OCI-LY7 (cell line): ENCODE measurements at regions not wholly inside any gene's neighbourhood (a gene's known extent, or its start where the extent isn't known, plus 50 kb on each side); places are given as distances from the start of the nearest gene placed in this dataset.

Source experiments
- BruUV-seq: library from RNA; stranded (reverse); fragments of 400-500 nt; replicated peaks from 2 replicates; lab custom pipeline; 2021; lab: Mats Ljungman, UMichigan
- CTCF ChIA-PET: fragments of 300-600 bp; sonication (Branson Sonifier 250); formaldehyde crosslinking; loops from one replicate; lab custom pipeline; 2022; ENCODE audit warnings: antibody characterized with exemption; ENCODE audit not compliant: unreplicated experiment; lab: Charles Lee
- POLR2A ChIA-PET: fragments of 300-600 bp; sonication (Branson Sonifier 250); formaldehyde crosslinking; loops from one replicate; lab custom pipeline; 2022; ENCODE audit warnings: antibody characterized with exemption; lab: Charles Lee
- DNase-seq: peaks from one replicate; pipeline ENCODE4 v3.0.0-alpha.2; 2015; ENCODE audit warnings: low spot score
- H2AFZ ChIP-seq: fragments of 200-600 bp; sonication (generic), shearing (Covaris generic); 2 replicates; pipeline ENCODE4 v1.6.1; 2014; ENCODE audit warnings: mild to moderate bottlenecking, antibody characterized with exemption, low read length, moderate library complexity
- H3K27ac ChIP-seq: fragments of 200-600 bp; sonication (generic); 2 replicates; pipeline ENCODE4 v1.5.1; 2014; ENCODE audit warnings: mixed run types, low read depth, mild to moderate bottlenecking, moderate library complexity, low read length, inconsistent platforms; ENCODE audit not compliant: poor library complexity, severe bottlenecking
- H3K36me3 ChIP-seq: fragments of 200-600 bp; sonication (generic); 2 replicates; pipeline ENCODE4 v1.6.1; 2014; ENCODE audit warnings: mild to moderate bottlenecking, antibody characterized with exemption, low read length, moderate library complexity, mixed read lengths; ENCODE audit not compliant: insufficient read depth
- H3K4me1 ChIP-seq: fragments of 200-600 bp; sonication (generic); 2 replicates; pipeline ENCODE4 v1.5.1; 2014; ENCODE audit warnings: mild to moderate bottlenecking, low read length; ENCODE audit not compliant: insufficient read depth, poor library complexity, severe bottlenecking
- H3K4me2 ChIP-seq: fragments of 200-600 bp; sonication (generic); 2 replicates; pipeline ENCODE4 v1.6.1; 2014; ENCODE audit warnings: mild to moderate bottlenecking, low read length
- H3K4me3 ChIP-seq: fragments of 200-600 bp; sonication (generic); 2 replicates; pipeline ENCODE4 v1.5.1; 2014; ENCODE audit warnings: mild to moderate bottlenecking, low read depth, low read length; ENCODE audit not compliant: poor library complexity, severe bottlenecking
- H3K79me2 ChIP-seq: fragments of 200-600 bp; sonication (generic); 2 replicates; pipeline ENCODE4 v1.6.1; 2016; ENCODE audit warnings: low read depth, mild to moderate bottlenecking, low read length, moderate library complexity, mixed read lengths; ENCODE audit not compliant: insufficient read depth
- H3K9me2 ChIP-seq: fragments of 200-600 bp; sonication (generic); 2 replicates; pipeline ENCODE4 v1.6.1; 2016; ENCODE audit warnings: mild to moderate bottlenecking, low read length, mixed read lengths; ENCODE audit not compliant: insufficient read depth
- H3K9me3 ChIP-seq: fragments of 200-600 bp; sonication (generic); 2 replicates; pipeline ENCODE4 v1.6.1; 2014; ENCODE audit warnings: mild to moderate bottlenecking, mixed run types, low read length, mixed read lengths
- H4K20me1 ChIP-seq: fragments of 200-600 bp; sonication (generic); 2 replicates; pipeline ENCODE4 v1.6.1; 2014; ENCODE audit warnings: mild to moderate bottlenecking, antibody characterized with exemption, low read length, moderate library complexity, mixed read lengths; ENCODE audit not compliant: insufficient read depth
- EZH2phosphoT487 ChIP-seq: fragments of 200-600 bp; sonication (generic); IDR thresholded peaks from 2 replicates; pipeline ENCODE4 v1.6.1; 2018; ENCODE audit warnings: low read depth, borderline replicate concordance, mild to moderate bottlenecking, mixed run types, antibody characterized with exemption, low read length, moderate library complexity, mixed read lengths
- intact Hi-C: fragments of 100-400 bp; cut with micrococcal nuclease; formaldehyde crosslinking; loops from one replicate; pipeline ENCODE4 v1.10.0; 2022; ENCODE audit not compliant: unreplicated experiment
- TF ChIP-seq, protein P1 (sequence below): fragments of 200-600 bp; sonication (generic); conservative IDR thresholded peaks from 2 replicates; pipeline ENCODE4 v1.5.1; 2014; ENCODE audit warnings: mild to moderate bottlenecking, antibody characterized with exemption, low read length, moderate library complexity, mixed read lengths

- no peak for DNase-seq
- H2AFZ ChIP-seq, result no peak overlapping the region
- no peak for TF ChIP-seq EZH2phosphoT487
- TF ChIP-seq, protein P1, sequence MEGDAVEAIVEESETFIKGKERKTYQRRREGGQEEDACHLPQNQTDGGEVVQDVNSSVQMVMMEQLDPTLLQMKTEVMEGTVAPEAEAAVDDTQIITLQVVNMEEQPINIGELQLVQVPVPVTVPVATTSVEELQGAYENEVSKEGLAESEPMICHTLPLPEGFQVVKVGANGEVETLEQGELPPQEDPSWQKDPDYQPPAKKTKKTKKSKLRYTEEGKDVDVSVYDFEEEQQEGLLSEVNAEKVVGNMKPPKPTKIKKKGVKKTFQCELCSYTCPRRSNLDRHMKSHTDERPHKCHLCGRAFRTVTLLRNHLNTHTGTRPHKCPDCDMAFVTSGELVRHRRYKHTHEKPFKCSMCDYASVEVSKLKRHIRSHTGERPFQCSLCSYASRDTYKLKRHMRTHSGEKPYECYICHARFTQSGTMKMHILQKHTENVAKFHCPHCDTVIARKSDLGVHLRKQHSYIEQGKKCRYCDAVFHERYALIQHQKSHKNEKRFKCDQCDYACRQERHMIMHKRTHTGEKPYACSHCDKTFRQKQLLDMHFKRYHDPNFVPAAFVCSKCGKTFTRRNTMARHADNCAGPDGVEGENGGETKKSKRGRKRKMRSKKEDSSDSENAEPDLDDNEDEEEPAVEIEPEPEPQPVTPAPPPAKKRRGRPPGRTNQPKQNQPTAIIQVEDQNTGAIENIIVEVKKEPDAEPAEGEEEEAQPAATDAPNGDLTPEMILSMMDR, result no peak
- H4K20me1 ChIP-seq, result no peaks in the 10 kb centered on the region
- no peaks in the 10 kb centered on the region for H3K79me2 ChIP-seq
- ChIA-PET CTCF (no interaction called here), POLR2A (no interaction called here)
- H3K4me3 ChIP-seq, result no peak overlapping the region
- H3K9me2 ChIP-seq, result no peaks in the 10 kb centered on the region
- no TSS peak for BruUV-seq
- no peak overlapping the region for H3K4me2 ChIP-seq
- no peaks in the 10 kb centered on the region for H3K4me1 ChIP-seq
- no peaks in the 10 kb centered on the region for H3K9me3 ChIP-seq
- no peaks in the 10 kb centered on the region for H3K36me3 ChIP-seq
- intact Hi-C loops, result no loop called here
- H3K27ac ChIP-seq, result no peak overlapping the region
Measured at GRCh38 chr20:24738981-24739633, 210.0 kb upstream of the CST7 start.

DNA sequence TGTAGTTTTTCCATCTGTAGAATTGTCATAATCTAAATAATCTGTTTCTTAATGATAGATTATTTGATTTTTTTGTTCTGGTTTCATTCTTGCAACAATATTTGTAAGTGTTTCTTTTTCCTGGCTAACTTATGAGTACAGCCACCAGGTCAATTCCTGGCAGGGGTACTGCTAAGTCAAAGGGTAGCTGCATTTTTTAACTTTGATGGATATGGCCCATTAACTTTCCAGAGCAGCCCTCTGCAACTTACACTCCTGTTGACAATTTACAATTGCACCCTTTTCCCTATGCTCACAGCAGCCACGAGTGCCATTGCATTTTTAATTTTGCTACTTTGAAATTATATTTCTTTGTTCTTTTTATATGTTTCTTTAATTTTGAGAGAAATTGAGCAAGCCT, 209.3 kb upstream of the CST7 start:
- ChIA-PET POLR2A (no interaction called here), CTCF (no interaction called here)
- no peaks in the 10 kb centered on the region for H3K79me2 ChIP-seq
- no TSS peak for BruUV-seq
- no peak overlapping the region for H2AFZ ChIP-seq
- intact Hi-C loops, result no loop called here
- H3K4me3 ChIP-seq, result no peak overlapping the region
- no peak overlapping the region for H3K27ac ChIP-seq
- no peaks in the 10 kb centered on the region for H3K4me1 ChIP-seq
- no peak overlapping the region for H3K4me2 ChIP-seq
- H3K9me3 ChIP-seq, result no peaks in the 10 kb centered on the region
- H3K36me3 ChIP-seq, result no peaks in the 10 kb centered on the region
- H3K9me2 ChIP-seq, result no peaks in the 10 kb centered on the region
- DNase-seq, result no peak
- TF ChIP-seq, protein P1, result no peak
- no peak for TF ChIP-seq EZH2phosphoT487
- no peaks in the 10 kb centered on the region for H4K20me1 ChIP-seq

GRCh38 chr20:24741493-24742072, 207.5 kb upstream of the CST7 start:
- no peaks in the 10 kb centered on the region for H3K79me2 ChIP-seq
- no peaks in the 10 kb centered on the region for H3K9me3 ChIP-seq
- CTCF ChIA-PET, result no interaction called here
- no peak for DNase-seq
- H3K4me3 ChIP-seq, result no peak overlapping the region
- H4K20me1 ChIP-seq, result no peaks in the 10 kb centered on the region
- no peaks in the 10 kb centered on the region for H3K36me3 ChIP-seq
- TF ChIP-seq, protein P1, result no peak
- no peak for TF ChIP-seq EZH2phosphoT487
- H3K4me1 ChIP-seq, result no peaks in the 10 kb centered on the region
- BruUV-seq, result no TSS peak
- POLR2A ChIA-PET, result no interaction called here
- intact Hi-C loops, result no loop called here
- no peaks in the 10 kb centered on the region for H3K9me2 ChIP-seq
- H3K27ac ChIP-seq, result no peak overlapping the region
- H2AFZ ChIP-seq, result no peak overlapping the region
- no peak overlapping the region for H3K4me2 ChIP-seq
